NCI-H2171 (cell line): ENCODE measurements at regions not wholly inside any gene's neighbourhood (a gene's known extent, or its start where the extent isn't known, plus 50 kb on each side); places are given as distances from the start of the nearest gene placed in this dataset.
A peak's percentile ranks its signal among the peaks of the same experiment; 100 is the strongest.
"Not testable (repeated sequence)": the region's sequence is repeated elsewhere in the genome, so short reads cannot be mapped to it uniquely, and the experiment has no call there.

Experiments
- DNase-seq: peaks from one replicate; lab custom pipeline; 2025; lab: John Stamatoyannopoulos, UW

DNA sequence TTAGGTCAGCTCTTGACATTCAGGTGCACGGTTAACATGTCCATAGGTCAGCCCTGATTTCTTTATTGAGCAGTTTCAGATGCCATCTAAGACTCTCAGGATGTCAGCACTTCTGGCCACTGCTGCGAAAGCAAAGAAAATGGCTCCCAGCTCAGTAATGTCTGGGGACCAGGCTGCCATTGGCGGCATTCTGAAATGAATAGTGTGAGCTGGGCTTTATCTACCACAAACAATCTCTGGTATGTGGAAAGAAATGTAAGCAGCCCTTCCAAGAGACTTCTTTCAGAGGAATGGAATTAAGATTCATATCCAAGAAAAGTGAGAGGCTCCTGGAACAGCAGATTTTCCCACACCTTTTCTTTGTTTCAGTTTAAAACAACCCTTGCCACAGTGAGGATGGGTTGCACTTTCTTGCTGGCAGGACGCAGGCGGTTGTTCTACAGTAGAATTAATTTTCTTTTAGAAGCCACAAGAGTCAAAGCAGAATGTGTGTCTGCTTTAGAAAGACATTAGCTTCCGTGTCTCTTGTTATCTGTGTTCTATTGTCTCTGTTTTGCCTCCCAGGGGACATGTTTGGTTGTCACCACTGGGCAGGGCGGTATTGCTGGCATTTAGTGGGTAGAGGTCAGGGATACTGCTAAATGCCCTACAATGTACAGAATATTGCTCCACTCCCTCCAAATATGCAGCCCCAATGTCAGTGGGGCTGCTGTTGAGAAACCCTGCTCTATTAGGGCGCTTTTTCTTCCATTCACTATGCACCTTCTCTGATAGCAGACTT, 149.9 kb upstream of the ANKH start:
- DNase-seq, result no peak

DNA sequence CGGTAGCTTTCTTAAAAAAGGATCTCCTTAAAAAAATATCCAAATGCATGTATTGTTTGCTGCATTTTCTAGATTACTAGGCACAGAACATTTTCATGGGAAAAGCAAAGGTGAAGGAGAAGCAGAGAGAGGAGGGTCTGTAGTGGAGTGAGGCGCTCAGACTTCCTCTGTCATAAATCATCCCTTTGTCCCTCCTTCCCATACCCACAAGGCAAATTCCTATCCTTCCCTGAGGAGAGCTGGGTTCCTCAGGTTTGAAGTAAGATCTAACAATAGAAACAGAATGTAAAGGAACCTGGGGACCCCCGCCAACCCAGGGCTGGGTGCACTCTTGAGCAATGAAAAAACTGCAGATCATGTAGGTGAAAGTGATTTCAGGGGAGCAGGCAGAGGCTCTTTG, 149.2 kb upstream of the ANKH start:
- DNase-seq, result no peak

DNA sequence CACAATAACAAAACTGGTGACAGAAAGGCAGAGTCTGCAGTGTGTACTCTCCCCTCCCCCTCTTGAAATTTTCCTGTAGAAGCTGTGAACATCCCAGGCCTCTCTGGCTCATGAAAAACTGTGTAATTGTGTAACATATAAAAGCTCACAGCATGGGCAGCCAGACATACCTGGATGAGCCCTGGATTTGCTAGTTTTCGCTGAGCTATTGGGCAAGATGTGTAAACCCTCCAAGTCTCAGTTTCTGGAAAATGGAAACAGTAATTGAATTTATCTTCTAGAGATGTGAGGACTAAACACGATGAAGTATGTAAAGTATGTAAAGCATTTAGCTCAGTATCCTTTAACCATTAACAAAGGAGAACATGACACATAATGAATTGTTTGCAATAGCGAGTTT, 143.2 kb upstream of the ANKH start:
- DNase-seq, result no peak

DNA sequence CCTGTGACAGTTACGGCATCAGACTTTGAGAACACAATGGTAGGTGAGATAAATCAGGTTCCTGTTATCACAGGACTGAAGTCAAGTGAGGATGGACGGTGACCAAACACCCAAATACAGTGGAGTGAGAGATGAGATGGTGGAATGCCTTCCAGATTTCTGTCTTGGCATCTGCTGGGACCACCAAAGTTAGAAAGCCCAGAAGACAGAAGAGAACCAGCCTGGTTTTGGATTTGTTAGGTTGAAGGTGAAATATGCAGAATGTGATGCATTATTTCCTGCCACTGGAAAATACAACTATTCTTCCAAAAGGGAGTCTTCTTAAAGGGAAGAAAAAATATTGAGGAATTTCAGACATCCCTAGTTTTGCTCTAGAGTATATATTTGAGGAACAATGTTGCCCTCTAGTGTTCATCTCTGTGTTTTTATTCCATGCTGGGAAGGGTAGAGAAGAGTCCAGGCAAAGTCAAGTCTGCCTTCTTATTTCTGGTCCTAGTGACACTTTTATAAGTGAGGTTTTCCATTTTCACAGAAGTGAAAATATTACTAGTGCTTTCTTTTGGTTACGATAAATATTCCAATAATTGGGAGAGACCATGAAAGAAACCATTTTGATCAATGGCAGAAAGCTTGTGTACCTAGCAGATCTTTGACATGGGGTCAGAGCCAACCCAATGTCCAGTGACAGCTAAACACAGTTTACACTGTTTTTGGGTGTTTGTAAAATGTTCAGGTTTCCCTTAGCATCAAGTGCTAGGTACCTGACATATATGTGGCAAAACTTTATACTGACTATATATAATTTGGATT, 142.3 kb upstream of the ANKH start:
- DNase-seq, result peak; percentile 61

DNA sequence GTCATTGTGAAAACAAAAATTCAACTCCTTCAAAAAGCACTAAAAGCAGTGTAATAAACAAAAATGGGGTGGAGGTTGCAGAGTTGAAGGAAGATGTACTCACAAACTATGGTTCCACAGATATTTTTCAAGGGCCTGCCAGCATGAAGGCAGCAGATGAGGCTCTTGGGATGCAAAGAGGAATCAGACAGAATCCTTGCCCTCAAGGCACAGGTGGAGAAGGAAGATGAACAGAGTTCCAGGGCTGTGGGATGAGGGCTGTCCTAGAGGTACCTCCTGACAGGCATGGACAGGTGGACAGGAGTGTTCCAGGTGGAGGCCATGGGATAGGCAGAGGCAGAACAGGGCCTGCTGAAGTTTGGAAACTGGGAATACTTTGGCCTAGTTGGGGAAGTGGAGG, 140.5 kb upstream of the ANKH start:
- DNase-seq, result no peak

DNA sequence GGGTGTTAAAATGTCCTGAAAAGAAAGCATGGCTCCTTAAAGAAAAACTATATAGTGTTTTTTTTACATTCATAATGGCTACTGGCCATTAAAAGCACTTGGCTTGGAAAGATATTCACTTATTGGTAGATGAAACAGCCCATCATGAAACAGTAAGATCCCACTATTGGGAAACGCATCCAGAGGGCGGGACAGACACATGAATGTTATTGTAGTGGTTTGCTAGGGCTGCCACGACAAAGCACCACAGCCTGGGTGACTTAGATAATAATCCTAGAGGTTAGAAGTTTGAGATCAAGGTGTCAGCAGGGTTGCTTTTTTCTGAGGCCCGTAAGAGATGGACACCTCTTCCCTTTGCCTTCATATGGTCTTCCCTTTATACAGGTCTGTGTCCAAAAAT, 139.4 kb upstream of the ANKH start:
- no peak for DNase-seq

DNA sequence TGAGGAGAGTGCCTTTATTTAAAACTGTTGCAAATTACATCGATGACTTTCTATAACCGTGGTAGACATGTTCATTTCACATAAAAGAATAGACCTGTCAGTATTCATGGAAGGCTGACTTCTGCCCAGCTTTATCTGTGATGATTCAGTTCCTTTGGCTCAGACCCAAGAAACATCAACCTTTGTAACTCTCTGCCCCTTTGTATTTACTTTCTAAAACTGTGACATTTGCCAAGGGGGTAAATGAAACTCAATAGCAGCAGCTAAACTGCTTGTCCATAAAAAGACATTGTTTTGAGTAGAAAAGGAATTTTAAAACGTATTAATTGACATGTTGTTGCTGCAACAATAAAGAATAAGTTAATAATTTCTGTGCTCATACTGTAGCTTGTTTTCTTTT, 137.8 kb upstream of the ANKH start:
- peak; percentile 24 for DNase-seq

DNA sequence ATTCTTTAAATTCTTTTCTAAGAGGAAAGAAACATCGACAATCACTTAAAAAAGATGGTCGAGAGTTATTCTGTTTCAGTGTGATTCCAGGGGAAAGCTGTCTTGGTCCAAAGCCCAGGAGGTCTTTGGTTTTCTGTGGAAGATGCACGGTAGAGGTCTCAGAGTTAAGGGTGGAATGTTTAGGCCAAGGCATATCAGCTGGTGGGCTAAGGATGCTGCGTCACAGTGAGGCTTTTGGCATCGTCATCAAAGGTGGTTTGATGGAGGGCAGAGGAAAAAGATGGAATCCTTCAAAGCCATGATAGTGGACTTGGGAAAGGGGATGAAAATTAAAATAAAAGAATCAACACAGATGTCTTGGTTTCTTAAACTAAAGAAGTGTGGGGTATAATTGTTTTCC, 137.3 kb upstream of the ANKH start:
- DNase-seq, result no peak

DNA sequence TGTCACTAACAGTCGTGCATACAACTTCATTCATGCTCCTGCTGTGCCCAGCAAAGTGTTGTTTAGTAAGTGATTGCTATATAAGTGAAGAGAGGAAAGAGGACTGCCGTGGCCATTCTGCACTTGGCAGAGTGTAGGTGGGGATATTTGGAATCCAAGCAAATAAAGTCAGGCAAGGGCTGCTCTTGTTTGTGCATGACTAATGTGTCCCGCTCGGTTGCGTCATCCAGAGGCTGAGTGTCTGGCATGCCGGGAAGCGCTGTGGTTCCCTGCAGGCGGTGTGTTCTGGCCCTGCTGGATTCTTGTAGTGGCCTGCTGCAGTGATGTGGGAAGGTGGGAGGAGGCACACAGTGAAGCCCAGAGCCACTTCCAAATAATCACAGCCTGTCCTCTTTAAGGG, 136.9 kb upstream of the ANKH start:
- no peak for DNase-seq

DNA sequence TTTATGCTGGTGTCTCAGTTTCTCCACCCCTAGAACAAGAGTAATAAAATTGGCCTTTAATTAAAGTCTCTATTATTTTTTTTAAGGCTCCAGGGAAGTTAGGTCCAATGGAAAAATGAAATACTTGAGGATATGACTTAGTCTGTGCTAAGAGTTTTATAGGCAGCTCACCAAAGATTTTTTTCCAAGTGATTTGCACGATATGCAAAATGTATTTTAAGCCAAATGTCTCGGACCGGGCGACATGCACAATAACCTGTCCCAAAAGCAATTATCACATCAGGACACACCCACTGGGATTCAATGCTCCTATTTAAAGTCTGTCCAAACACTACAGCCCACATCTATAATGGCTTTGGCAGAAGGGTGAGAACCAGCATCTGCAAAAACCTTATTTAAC, 136.1 kb upstream of the ANKH start:
- DNase-seq, result no peak

DNA sequence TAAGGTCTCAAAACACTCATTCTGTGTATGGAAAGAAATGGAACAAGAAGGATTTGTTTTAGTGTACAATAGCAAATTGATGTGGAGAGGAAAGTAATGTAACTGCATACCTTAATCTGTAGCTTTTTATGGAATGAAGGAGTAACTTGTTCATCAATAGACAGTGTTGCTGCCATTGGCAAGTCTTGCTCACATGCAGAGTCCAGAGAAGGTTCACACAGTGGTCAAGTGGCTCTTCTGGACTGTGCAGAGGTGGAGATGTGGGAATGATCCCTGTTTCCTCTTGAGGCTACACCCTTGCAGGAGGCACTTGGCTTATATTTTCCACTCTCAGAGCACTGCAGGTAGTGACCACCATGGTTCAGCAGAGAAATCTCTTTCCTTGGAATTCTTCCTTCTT, 132.9 kb upstream of the ANKH start:
- no peak for DNase-seq

DNA sequence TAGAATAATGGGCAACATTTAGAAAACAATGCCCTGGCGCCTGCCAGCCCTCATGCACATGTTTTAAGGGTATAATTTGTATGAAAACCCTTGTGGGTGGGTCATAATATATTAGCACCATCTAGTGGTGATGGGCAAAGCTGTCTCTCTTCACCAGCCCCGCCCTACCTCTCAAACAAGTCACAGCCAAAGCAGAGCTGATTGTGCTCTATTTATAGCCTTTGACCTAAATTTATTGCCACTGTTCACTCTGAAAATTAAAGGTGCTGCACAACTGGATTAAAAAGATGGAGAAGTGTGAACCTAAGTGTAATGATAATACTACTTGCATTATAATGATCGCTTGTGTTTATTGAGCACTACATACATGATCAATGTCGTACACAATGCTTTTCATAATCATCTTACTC, 131.9 kb upstream of the ANKH start:
- DNase-seq, result peak; percentile 83

DNA sequence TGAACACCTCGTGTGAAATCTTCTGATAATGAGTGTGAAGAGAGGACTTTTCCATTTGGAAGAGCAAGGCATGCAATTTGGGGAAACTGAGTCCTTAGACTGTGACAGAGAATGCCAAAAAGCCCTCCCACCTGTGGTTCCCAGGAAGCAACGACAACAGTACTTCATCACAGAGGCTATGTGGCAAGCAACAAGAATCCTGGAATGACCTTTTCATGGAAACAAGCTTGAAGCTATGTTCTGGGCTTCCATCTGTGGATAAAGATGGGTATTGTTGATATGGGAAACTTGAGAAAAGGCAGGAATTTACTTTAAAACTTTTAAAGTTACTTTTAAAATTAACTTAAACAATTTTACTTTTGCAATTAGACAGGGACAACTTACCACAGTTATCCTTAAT, 131.2 kb upstream of the ANKH start:
- no peak for DNase-seq

DNA sequence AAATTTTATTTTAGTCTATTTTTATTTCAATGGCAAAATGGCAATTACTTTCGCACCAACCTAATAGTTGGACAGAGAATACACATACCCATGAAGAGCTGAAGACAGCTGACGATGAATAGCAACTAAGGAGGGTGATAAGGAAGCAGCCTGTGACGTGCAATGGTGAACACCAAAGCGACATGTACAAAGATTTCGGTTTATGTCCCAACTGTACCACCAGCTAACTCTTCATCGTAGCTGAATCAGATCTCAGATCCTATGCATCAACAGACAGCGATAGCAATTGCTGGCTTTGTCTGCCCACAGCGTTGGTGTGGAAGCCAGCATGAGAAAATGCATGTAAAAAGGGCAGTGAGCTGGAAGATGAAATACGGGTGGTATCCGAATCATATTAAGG, 130.6 kb upstream of the ANKH start:
- no peak for DNase-seq

DNA sequence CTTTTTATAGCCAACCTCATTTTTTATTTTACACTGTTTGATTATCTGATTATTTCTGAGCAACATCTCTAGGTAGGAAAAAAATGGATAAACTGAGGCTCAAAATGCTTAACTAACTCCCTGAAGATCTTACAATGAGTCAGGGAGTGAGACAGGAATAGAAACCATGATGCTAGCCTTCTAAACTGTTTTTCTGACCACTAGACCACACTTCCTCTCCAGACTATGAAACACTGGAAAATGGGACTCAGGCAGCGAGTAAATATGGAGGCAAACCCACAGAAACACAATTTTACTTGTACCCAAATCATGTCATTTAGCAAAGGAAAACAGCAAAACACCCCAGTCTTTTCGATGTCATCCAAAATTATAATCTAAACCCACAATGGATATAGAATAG, 129.9 kb upstream of the ANKH start:
- no peak for DNase-seq

DNA sequence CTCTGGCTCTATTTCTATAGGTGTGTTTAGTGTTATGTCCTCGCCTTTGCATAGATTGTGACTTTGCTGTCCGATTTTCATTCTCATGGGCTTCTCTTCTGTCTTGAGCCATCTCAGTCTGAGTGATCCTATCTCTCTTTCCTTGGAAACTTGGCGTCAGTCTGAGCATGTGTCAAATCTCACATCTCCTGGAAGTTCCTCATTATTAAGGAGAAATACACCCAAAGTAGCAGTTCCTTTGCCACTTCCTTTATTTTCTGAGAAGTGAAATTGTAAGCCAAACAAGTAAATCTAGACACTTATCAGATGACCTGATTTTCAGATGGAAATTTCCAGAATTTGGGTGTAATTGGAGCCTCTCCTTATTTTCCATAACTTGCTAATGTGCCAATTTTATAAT, 126.9 kb upstream of the ANKH start:
- DNase-seq, result no peak

DNA sequence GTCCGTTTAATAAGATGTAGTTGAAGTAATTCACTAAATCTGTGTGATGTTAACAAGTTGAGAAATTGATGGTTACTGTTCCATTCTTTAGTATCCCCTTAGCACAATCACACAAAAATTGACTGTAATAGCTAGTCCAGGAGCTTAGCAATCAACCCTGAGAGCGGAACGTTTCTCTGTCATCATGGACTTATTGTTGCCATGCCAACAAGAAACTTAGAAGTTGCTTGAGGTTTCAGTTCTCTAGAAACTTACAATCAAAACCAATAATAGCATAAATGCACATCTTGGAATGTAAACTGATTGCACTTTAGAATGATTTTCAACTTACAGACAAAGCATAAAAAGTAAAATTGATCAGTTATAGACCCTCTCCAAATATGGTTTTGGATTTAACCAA, 125.4 kb upstream of the ANKH start:
- DNase-seq, result no peak

DNA sequence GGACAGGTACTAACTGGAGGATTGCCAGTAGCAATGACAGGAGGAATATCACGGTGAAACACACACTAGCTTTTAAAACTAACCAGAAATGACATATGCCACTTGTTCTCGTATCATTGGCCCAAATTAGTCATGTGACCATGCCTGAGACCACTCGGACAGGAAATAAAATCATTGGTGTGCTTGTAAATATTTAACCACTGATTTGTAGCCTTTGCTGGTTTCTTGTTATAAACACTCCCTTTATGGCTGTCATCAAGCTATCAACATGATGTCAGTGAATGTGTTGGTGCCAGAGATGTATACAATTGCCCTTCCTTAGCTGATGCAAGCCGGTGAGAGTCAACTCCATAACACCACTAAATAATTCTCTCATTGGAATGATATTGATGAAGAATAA, 123.7 kb upstream of the ANKH start:
- DNase-seq, result no peak

DNA sequence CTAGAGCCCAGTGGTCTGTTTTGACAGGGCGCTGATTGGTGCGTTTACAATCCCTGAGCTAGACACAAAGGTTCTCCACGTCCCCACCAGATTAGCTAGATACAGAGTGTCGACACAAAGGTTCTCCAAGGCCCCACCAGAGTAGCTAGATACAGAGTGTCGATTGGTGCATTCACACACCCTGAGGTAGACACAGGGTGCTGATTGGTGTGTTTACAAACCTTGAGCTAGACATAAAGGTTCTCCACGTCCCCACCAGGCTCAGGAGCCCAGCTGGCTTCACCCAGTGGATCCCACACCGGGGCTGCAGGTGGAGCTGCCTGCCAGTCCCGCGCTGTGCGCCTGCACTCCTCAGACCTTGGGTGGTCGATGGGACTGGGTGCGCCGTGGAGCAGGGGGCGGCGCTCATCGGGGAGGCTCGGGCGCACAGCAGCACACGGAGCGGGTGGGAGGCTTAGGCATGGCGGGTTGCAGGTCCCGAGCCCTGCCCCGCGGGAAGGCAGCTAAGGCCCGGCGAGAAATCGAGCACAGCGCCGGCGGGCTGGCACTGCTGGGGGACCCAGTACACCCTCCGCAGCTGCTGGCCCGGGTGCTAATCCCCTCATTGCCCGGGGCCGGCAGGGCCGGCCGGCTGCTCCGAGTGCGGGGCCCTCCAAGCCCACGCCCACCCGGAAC, 122.0 kb upstream of the ANKH start:
- DNase-seq, result not testable (repeated sequence)

DNA sequence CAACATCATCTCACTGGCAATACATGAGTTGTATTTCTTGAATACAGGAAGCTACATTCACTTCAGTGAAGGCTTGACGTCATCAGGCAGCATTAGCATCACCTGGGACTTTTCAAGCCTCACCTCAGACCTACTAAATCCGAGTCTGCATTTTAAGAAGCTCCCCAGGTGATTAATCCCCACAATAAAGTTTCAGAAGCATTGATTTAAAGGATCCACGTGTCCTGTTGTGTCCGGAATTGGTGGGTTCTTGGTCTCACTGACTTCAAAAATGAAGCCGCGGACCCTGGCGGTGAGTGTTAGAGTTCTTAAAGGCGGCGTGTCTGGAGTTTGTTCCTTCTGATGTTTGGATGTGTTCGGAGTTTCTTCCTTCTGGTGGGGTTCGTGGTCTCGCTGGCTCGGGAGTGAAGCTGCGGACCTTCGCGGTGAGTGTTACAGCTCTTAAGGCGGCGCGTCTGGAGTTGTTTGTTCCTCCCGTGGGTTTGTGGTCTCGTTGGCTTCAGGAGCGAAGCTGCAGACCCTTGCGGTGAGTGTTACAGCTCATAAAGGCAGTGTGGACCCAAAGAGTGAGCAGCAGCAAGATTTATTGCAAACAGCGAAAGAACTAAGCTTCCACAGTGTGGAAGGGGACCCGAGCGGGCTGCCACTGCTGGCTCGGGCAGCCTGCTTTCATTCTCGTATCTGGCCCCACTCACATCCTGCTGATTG, 121.3 kb upstream of the ANKH start:
- DNase-seq, result not testable (repeated sequence)

DNA sequence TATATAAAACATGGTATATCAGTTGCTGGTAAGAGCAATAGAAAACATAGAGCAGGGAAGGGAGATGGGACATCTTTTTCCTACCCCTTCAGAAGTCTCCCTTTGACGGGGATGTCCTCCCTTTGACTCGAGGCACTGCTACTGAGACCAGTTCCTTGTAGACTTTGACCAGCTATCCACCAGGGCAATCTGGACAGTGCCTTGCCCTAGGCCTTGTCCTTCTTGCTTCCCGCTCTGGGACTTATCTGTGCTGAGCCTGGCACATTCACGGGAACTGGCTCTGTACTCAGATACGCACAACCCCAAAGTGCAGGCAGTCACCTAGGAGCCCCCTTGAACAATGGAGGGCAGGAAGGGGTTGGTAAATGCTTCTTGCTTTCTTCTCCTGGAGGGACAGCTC, 116.6 kb upstream of the ANKH start:
- no peak for DNase-seq

DNA sequence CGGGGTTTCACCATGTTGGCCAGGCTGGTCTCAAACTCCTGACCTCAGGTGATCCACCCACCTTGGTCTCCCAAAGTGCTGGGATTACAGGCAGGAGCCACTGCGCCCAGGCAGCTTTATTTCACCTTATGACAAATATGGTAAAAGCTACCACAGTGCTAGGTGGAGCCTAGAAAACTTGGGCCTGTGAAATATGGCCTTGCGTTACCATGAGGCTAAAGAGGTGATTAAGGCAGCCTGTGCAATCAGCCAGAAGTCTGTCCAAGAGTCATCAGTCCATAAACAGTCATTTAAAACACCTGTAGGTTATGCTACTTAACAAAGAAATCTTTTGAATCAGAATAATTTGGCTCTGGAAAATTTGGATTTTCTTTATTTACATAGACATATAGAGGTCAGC, 114.8 kb upstream of the ANKH start:
- DNase-seq, result no peak
